Stimulated activated naive CD4-positive, alpha-beta T cell treated with Interleukin-2 at 50 U/mL for 16 hours (primary cell): ENCODE measurements at regions not wholly inside any gene's neighbourhood (a gene's known extent, or its start where the extent isn't known, plus 50 kb on each side); places are given as distances from the start of the nearest gene placed in this dataset.

ENCODE experiments used
- DNase-seq: peaks from one replicate; lab custom pipeline; 2025; lab: John Stamatoyannopoulos, UW

GRCh38 chr3:5616873-5617272 lies 429.4 kb downstream of the EDEM1 start:
- DNase-seq = no peak

- no peak for DNase-seq
Measured at GRCh38 chr3:5618170-5618569, 430.7 kb downstream of the EDEM1 start.

GRCh38 chr3:5630406-5630805 lies 442.9 kb downstream of the EDEM1 start:
- no peak for DNase-seq

- no peak for DNase-seq
Measured at GRCh38 chr3:5633960-5634359, 446.5 kb downstream of the EDEM1 start.

- no peak for DNase-seq
Measured at GRCh38 chr3:5634411-5634810, 446.9 kb downstream of the EDEM1 start.

GRCh38 chr3:5635746-5636145 lies 448.2 kb downstream of the EDEM1 start:
- DNase-seq = no peak

GRCh38 chr3:5638550-5638949 lies 451.0 kb downstream of the EDEM1 start:
- DNase-seq = no peak

- no peak for DNase-seq
Measured at GRCh38 chr3:5644773-5645670, 457.5 kb downstream of the EDEM1 start.

GRCh38 chr3:5645692-5646410 lies 458.3 kb downstream of the EDEM1 start:
- no peak for DNase-seq

GRCh38 chr3:5650303-5650702 lies 462.8 kb downstream of the EDEM1 start:
- no peak for DNase-seq

- no peak for DNase-seq
Measured at GRCh38 chr3:5651351-5651750, 463.8 kb downstream of the EDEM1 start.

- no peak for DNase-seq
Measured at GRCh38 chr3:5653426-5654143, 466.1 kb downstream of the EDEM1 start.

GRCh38 chr3:5657106-5657505 lies 469.6 kb downstream of the EDEM1 start:
- DNase-seq = no peak

- no peak for DNase-seq
Measured at GRCh38 chr3:5663601-5664000, 476.1 kb downstream of the EDEM1 start.

GRCh38 chr3:5666455-5666854 lies 478.9 kb downstream of the EDEM1 start:
- no peak for DNase-seq

GRCh38 chr3:5673521-5673920 lies 486.0 kb downstream of the EDEM1 start:
- no peak for DNase-seq

- no peak for DNase-seq
Measured at GRCh38 chr3:5675319-5675718, 487.8 kb downstream of the EDEM1 start.

- no peak for DNase-seq
Measured at GRCh38 chr3:5677555-5677954, 490.0 kb downstream of the EDEM1 start.

- no peak for DNase-seq
Measured at GRCh38 chr3:5678248-5678647, 490.7 kb downstream of the EDEM1 start.

GRCh38 chr3:5678844-5679243 lies 491.3 kb downstream of the EDEM1 start:
- no peak for DNase-seq

GRCh38 chr3:5687230-5687629 lies 499.7 kb downstream of the EDEM1 start:
- no peak for DNase-seq

- DNase-seq = no peak
Measured at GRCh38 chr3:5690490-5690889, 503.0 kb downstream of the EDEM1 start.
